ENCODE measurements at regions not wholly inside any gene's neighbourhood (a gene's known extent, or its start where the extent isn't known, plus 50 kb on each side); places are given as distances from the start of the nearest gene placed in this dataset.

- TF ChIP-seq POLR2AphosphoS5 (IDR thresholded peaks at IDR 0.05; ENCODE audit: low read depth, low read length) (no peak), JUND (IDR thresholded peaks at IDR 0.05; ENCODE audit: low read length) (no peak), EZH2 (IDR thresholded peaks at IDR 0.05; ENCODE audit: low read depth, low read length, severe bottlenecking) (no peak), MAX (IDR thresholded peaks at IDR 0.05) (no peak), CTCF (IDR thresholded peaks at IDR 0.05; ENCODE audit: control extremely low read depth in 1 of 3, insufficient read depth in 1 of 3, low read depth in 1 of 3, low read length in 3 of 3) (no peak), ZNF274 (IDR thresholded peaks at IDR 0.05; ENCODE audit: borderline replicate concordance, extremely low read depth, low read length) (no peak), EP300 (IDR thresholded peaks at IDR 0.05; ENCODE audit: borderline replicate concordance in 1 of 2, low read depth in 2 of 2, low read length in 2 of 2) (no peak)
- TF ChIP-seq, protein P1, sequence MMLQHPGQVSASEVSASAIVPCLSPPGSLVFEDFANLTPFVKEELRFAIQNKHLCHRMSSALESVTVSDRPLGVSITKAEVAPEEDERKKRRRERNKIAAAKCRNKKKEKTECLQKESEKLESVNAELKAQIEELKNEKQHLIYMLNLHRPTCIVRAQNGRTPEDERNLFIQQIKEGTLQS (IDR thresholded peaks at IDR 0.05; ENCODE audit: insufficient read depth, low read depth, low read length): no peak
Observed at GRCh38 chr20:41938353-41938752, 320.2 kb upstream of the CHD6 start.

All from H1 (cell line).